GM21723 (cell line): ENCODE measurements at regions not wholly inside any gene's neighbourhood (a gene's known extent, or its start where the extent isn't known, plus 50 kb on each side); places are given as distances from the start of the nearest gene placed in this dataset.

Experiments used
- ATAC-seq: cut with Tn5 transposase; IDR thresholded peaks from one replicate; pipeline ENCODE4 v1.9.1; 2021; ENCODE audit warnings: mild to moderate bottlenecking, moderate library complexity; ENCODE audit not compliant: unreplicated experiment

- no peak for ATAC-seq
Observed at GRCh38 chr6:157755746-157756411, 67.2 kb upstream of the SNX9 start.

DNA sequence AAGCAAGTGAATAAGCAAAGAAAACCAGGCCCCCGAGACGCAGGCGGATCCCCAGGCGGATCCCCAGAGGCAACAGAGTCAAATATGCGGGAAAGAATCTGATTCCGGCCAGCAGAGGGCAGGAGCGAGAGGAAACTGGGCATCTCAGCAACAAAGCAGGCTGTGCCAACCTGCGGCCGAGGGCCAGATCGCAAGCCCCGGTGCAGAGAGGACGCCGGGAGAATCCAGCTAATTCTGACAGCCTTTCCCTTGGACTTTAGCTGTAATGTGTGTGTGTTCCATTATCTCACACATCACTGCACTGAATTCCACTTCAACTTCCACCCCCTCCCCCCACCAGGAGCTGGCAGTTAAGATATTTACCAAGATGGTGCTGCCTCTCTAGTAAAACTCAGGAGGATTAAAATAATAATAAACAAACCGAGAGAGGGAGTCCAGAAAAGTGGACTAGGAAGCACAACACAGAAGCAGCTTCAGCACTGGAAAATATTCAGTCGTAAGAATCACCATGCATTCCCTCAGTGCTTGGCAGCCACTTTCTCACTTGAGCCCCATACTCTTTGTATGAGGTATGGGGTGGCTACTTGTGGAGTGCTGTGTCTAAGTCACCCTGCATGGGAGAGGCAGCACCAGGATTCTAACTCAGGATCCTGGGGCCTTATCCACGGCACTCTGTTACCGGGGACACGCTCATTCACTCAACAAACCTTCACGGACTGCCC lies 66.2 kb upstream of the SNX9 start:
- peak; percentile 41 for ATAC-seq

GRCh38 chr6:157757430-157758403 lies 65.3 kb upstream of the SNX9 start:
- ATAC-seq: no peak

DNA sequence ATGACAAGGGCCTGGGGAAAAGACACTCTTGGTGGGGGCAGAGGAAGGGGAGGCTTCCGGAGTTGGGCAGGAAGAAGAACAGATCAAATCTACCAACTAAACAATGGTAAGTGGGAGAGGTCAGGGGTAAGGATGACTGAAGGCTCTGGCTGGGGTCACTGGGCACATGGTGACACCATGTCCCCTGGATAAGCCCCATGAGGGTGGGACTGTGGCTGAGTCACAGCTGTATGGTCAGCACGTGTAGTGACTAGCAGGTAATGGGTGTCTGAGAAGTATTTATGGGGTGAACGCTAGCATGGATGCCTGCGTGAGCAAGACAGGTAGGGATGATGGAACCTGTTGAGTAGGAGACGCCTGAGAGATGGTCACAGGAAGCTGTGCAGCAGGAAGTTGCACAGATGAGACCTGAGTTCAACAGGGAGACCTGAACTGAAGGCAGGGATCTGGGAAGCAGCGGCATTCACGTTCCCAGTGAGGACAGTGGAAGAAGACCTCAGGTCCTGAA lies 64.5 kb upstream of the SNX9 start:
- ATAC-seq: no peak

GRCh38 chr6:157759028-157759427 lies 64.0 kb upstream of the SNX9 start:
- ATAC-seq: no peak

DNA sequence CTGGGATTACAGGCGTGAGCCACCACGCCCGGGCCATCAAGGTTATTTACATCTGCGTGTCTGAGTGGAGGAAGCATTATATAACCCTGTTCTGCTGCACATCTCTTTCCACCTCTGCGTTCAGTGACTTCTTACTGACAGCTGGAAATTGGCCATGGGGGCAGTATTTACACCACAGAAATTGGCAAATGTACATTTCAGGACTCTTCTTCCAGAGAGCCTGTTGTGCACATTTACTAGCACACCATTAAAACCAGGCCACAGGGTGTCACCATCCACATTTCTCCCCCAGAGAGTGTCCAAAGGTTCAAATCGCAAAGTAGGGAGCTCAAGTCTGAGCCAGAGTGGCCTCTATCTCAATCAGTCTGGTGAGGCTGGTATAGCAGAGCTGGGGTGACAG lies 62.9 kb upstream of the SNX9 start:
- no peak for ATAC-seq

- no peak for ATAC-seq
Observed at GRCh38 chr6:157760589-157761330, 62.3 kb upstream of the SNX9 start.

- ATAC-seq: peak; percentile 42
Observed at GRCh38 chr6:157761331-157761921, 61.6 kb upstream of the SNX9 start.

GRCh38 chr6:157761926-157762325 lies 61.1 kb upstream of the SNX9 start:
- no peak for ATAC-seq

- no peak for ATAC-seq
Observed at GRCh38 chr6:157762636-157763035, 60.4 kb upstream of the SNX9 start.

GRCh38 chr6:157763129-157763903 lies 59.7 kb upstream of the SNX9 start:
- ATAC-seq: no peak

DNA sequence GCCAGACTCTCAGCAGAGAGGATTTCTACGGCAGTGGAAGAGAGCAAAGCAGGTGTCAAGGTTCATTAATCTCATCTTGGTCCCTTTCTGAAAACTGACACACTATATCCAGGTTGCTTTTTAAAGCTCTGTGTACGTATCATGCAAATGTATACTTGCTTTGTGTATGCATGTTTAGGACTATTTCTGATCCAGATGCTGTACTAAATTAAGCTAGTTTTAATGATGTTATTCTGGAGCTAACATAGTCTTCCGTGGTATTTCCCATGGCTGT lies 59.2 kb upstream of the SNX9 start:
- peak; percentile 18 for ATAC-seq

DNA sequence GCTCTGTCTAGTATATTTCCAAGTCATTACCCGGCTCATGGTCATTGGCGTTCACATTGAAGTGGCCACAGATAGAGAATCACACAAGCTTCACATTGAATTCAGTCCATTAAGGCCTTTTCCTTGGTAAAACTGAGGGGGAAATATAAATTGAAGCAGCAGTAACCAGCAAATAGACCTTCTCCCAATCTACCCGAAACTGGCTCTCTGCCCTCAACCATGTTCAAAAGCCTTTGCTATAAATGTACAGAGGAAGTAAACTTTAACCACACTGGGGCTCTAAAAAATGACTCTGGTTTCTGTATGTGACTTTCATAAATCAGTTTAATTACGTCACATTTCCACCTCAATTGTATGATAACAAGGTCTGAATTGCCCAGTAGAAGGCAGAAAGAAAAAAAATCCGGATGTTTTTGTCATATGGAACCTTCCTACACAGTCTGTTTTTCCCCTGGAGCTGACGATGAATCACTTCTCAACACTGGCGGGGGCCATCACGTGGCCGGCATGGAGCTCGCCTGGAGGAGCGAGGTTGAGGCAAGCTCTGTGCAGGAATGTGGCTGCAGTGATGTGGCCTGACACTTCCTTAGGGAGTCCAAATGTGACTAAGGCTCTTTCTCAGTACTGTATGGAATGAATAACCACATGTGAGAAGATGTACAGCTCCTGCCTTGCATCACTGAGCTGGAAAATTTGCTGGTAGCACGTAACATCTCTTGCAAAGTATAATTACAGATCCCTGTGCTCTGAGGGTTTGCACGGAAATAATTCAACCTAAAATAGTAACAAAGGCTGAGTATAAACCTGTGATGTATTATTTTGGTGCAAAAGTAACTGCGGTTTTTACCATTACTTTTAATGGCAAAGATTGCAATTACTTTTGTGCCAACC lies 58.6 kb upstream of the SNX9 start:
- ATAC-seq: peak; percentile 63

DNA sequence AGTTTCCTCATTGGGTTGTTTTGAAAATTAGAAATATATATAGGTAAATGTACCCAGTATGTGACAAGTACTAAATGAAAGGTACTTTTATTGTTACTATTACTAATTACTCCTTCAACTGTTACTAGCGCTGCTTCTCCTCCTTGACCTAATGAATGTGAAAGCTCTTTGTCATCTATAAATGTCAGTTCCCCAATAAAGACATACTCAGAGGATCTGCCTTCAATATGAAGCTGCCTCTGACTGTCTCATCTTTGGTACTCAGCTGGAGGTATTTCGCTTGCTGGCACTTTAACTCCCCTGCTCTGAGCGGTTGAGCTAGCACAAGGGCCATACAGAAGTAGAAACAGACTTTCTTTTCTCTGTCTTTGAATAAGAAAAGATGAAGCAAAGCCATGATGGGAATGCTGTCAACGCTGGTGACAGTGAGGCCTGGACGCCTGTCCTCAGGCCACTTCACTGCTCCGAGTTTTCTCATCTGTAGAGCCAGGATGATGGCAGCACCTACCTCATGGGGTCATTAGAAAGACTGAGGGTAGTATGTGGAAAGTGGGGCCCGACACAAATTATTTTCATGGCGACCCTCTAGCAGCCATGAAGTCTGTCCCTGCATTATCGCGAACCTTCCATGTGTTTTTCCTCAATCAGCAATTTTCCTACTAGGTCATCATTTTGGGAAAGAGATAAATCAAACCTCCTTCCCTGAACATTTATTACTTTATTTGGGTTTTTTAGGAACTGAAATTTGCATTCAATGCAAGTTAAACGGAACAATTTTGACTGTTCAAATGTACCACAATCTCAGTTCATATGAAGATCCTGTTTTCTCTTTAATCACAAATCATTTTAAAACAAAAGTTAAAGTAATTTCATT lies 55.9 kb upstream of the SNX9 start:
- no peak for ATAC-seq

GRCh38 chr6:157767775-157768156 lies 55.3 kb upstream of the SNX9 start:
- ATAC-seq: no peak

GRCh38 chr6:157768304-157768703 lies 54.7 kb upstream of the SNX9 start:
- no peak for ATAC-seq

- ATAC-seq: no peak
Observed at GRCh38 chr6:157768863-157769551, 54.0 kb upstream of the SNX9 start.
